ENCODE measurements at regions not wholly inside any gene's neighbourhood (a gene's known extent, or its start where the extent isn't known, plus 50 kb on each side); places are given as distances from the start of the nearest gene placed in this dataset.
"Not testable (repeated sequence)": the region's sequence is repeated elsewhere in the genome, so short reads cannot be mapped to it uniquely, and the experiment has no call there.

DNA sequence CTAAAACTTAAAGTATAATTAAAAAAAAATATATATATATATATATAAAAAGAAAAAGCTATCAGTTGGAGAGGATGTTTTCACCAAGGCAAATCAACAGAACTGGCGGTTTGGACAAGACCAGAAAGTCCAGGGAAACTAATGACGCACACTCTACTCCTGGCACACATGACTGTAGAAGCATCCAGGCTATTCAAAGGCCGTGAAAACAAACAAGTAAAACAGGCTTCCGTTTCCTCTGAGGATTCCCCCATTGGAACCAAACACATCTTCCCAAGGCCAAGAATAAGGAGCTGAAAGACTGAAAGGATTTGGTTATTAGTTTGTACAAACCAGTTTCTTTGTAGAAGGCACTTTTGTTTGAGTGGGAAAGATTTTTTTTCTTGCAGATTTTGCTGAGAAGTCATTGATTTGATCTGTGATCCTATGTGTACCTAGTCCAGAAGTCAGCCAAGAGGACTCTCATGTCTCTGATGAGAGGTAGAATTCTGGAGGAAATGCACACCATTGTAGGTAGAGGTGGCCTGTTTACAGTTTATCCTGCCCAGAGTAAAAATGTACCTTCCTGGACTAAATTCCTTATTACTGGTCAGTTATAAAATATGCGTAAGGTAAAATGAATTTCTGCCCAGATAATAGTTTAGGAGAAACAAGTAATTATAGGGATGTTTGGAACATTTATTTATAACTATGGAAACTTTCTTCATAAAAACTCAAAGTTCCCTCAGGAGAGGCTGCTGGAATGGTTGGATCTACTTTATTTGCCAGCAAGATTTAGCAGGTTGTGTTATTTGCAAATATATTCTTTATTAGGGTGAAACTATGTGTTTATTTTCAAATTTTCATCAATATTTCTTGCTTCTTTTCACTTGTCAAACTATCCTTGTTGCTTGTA is 66.5 kb downstream of the DMP1 start:
- peak in 1 of 51 donors; percentile 0 for DNase-seq

DNA sequence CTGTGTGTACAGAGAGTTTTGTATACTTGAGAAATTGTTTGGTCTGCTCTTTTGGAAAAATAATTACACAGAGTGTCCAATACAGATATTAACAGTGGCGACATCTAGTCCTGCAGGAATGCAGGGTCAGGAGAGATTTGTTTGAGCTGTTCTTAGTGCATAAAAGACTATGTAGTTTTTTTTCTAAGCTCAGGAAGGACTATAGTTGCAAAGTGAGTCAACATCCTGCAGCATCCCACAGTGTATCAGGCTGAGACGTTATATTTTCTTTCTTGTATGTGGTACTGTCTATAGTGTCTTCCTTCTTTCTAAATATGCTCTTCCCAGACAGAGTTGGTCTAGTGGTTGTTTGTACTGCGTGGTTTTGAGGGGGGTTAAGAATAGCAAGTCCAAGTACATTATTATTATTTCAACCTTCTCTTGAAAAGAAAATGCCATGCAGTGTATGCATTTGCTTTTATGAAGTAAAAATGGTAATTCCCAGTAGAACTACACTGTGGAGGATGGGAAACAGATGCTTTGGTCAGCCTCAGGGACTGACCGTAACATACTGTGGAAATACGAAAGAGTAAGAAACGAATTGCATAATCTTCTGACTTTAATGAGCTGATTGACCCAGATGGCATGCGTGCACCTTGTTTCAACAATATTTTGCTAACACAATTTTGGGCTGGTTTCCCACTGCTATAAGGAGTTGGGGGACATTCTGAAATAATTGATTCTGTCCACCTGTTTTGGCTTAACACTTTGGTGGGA is 67.4 kb downstream of the DMP1 start:
- no peak for DNase-seq

- DNase-seq = no peak
Measured at GRCh38 chr4:87718217-87718835, 68.2 kb downstream of the DMP1 start.

- DNase-seq = no peak
Measured at GRCh38 chr4:87720094-87720691, 70.1 kb downstream of the DMP1 start.

DNA sequence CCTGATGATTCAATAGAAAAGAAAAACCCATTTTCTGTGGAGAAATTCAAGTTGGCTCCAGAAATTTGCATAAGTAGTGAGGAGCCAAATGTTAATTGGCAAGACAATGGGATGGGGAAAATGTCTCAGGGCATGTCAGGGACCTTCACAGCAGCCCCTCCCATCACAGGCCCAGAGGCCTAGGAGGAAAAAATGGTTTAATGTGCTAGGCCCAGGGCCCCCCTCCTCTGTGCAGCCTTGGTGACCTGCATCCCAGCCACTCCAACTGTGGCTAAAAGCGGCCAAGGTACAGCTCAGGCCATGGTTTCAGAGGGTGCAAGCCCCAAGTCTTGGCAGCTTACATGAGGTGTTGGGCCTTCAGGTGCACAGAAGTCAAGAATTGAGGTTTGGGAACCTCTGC is 74.1 kb upstream of the IBSP start:
- not testable (repeated sequence) for DNase-seq

- DNase-seq = no peak
Measured at GRCh38 chr4:87732033-87732765, 67.2 kb upstream of the IBSP start.

DNA sequence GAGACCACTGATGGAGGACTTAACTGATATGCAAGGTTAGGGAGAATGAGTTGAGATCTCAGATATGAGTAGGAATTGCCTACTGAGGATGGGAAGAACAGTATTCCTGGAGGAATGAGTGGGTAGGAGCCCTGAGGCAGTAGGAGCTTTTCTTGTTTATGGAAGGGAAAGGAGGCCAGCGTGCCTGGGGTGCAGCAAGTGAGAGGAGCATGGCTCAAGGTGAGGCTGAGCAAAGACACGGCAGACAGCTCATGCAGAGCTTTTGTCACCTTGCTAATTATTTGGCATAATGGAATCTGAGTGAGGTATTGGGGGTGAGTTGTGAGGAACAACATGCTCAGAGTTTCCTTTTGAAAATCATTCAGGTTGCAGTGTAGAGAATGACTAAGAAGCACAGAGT is 65.3 kb upstream of the IBSP start:
- DNase-seq = no peak

DNA sequence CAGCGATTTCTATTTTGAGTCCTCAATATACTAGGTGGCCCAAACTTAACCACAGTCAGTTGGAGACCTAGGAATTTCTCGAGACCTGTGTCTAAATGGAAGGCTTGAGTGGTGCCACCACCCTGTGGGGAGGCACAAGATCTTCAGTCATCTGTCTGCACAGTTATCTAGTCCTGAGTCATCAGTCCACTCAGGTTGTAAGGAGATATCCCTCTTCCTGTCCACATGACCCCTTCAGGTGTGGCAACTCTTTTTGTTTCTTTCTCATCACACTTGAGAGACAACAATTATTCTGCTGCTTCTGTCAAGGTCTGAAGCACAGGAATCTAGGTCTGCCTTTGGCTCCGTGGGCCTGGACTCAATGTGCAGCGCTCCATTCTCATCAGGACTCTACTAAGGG is 64.4 kb upstream of the IBSP start:
- no peak for DNase-seq

DNA sequence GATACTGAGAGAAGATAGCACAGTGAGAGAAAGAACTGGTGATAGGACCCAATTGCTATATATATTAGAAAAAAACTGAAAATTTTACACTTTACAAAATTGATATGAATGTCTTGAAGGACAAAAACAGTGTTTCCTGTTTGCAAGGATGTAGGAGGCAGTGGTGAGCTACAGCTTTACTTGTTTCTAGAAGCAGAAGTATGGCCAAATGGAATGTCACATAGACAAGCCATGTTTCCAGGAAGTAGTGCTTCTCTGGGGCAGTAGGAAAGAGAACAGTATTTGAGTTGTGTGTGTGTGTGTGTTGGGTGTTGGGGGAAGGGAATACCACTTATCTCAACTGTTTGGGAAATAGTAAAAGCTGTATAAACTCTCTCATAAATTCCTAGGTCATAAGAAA is 60.9 kb upstream of the IBSP start:
- DNase-seq = no peak

GRCh38 chr4:87739494-87739893 is 59.9 kb upstream of the IBSP start:
- no peak for DNase-seq

- DNase-seq = no peak
Measured at GRCh38 chr4:87745064-87745807, 54.1 kb upstream of the IBSP start.

DNA sequence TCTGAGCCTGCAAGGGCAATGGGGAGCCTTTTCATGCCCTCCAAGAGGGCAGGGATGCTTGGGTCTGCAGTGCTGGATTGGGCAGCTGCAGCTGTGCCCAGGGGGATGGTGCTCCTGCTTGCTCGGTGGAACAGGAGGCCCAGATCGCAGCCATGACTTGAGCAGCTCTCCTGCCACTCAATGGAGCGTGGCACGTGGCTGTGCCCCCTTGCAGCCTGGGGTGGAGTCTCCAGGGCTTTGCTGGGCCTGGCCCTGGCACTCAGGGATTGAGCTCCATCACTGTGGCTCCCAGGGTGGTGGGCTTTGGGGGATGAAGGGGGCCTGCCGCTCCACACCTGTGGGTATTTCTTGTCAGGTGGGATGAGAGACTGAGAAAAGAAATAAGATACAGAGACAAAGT is 53.4 kb upstream of the IBSP start:
- DNase-seq = no peak
